GM23338 (cell line): ENCODE measurements at regions not wholly inside any gene's neighbourhood (a gene's known extent, or its start where the extent isn't known, plus 50 kb on each side); places are given as distances from the start of the nearest gene placed in this dataset.

Experiments used
- ATAC-seq: fragments of 200-7000 bp; cut with Tn5 transposase; 3 replicates; pipeline ENCODE4 v1.9.1; 2020
- DNase-seq: peaks from one replicate; pipeline ENCODE4 v3.0.0-alpha.2; 2015; ENCODE audit warnings: low spot score
- H2AFZ ChIP-seq: fragments of 200-600 bp; sonication (generic); 2 replicates; pipeline ENCODE4 v1.8.0; 2016; ENCODE audit warnings: antibody characterized with exemption, mild to moderate bottlenecking, moderate library complexity
- H3F3A ChIP-seq: fragments of 200-600 bp; sonication (generic); replicated peaks from 2 replicates; pipeline ENCODE4 v1.8.0; 2017; ENCODE audit warnings: antibody characterized with exemption, mixed run types, low read depth
- H3K27ac ChIP-seq: fragments of 200-600 bp; sonication (generic); 2 replicates; pipeline ENCODE4 v1.6.1; 2016; ENCODE audit warnings: low read depth
- H3K27me3 ChIP-seq: fragments of 200-600 bp; sonication (generic); 2 replicates; pipeline ENCODE4 v1.8.0; 2016; ENCODE audit warnings: mild to moderate bottlenecking, mixed run types, moderate library complexity; ENCODE audit not compliant: insufficient read depth
- H3K36me3 ChIP-seq: fragments of 200-600 bp; sonication (generic); 2 replicates; pipeline ENCODE4 v1.8.0; 2016; ENCODE audit warnings: mild to moderate bottlenecking; ENCODE audit not compliant: insufficient read depth
- H3K4me1 ChIP-seq: fragments of 200-600 bp; sonication (generic); 2 replicates; pipeline ENCODE4 v1.8.0; 2016; ENCODE audit warnings: mild to moderate bottlenecking, moderate library complexity; ENCODE audit not compliant: insufficient read depth
- H3K4me2 ChIP-seq: fragments of 200-600 bp; sonication (generic); 2 replicates; pipeline ENCODE4 v1.7.1; 2017; ENCODE audit warnings: mixed run types
- H3K4me3 ChIP-seq: fragments of 200-600 bp; sonication (generic); 2 replicates; pipeline ENCODE4 v1.6.1; 2016; ENCODE audit warnings: mixed run types
- H3K79me2 ChIP-seq: fragments of 200-600 bp; sonication (generic); replicated peaks from 2 replicates; pipeline ENCODE4 v1.8.0; 2017; ENCODE audit warnings: mild to moderate bottlenecking; ENCODE audit not compliant: insufficient read depth
- H3K9me2 ChIP-seq: fragments of 200-600 bp; sonication (generic); 2 replicates; pipeline ENCODE4 v1.8.0; 2017; ENCODE audit not compliant: insufficient read depth
- H4K20me1 ChIP-seq: fragments of 200-600 bp; sonication (generic); replicated peaks from 2 replicates; pipeline ENCODE4 v1.8.0; 2017; ENCODE audit warnings: mild to moderate bottlenecking; ENCODE audit not compliant: insufficient read depth
- H3K27ac Mint-ChIP-seq: 2 replicates; pipeline ENCODE4 v1.8.0; 2020; ENCODE audit warnings: inconsistent platforms, mild to moderate bottlenecking, moderate library complexity, mixed read lengths
- H3K27me3 Mint-ChIP-seq: 3 replicates; pipeline ENCODE4 v1.8.0; 2022; ENCODE audit warnings: low read depth, mild to moderate bottlenecking, moderate library complexity, mixed read lengths, inconsistent platforms; ENCODE audit not compliant: insufficient read depth, poor library complexity
- H3K36me3 Mint-ChIP-seq: 3 replicates; pipeline ENCODE4 v1.8.0; 2021; ENCODE audit warnings: low read depth, mild to moderate bottlenecking, inconsistent platforms, moderate library complexity, mixed read lengths
- H3K4me1 Mint-ChIP-seq: 3 replicates; pipeline ENCODE4 v1.8.0; 2020; ENCODE audit warnings: mild to moderate bottlenecking, inconsistent platforms, mixed read lengths
- H3K4me3 Mint-ChIP-seq: 3 replicates; pipeline ENCODE4 v1.8.0; 2021; ENCODE audit warnings: moderate library complexity, mild to moderate bottlenecking, inconsistent platforms, mixed read lengths
- H3K9me3 Mint-ChIP-seq: 3 replicates; pipeline ENCODE4 v1.8.0; 2020; ENCODE audit warnings: moderate library complexity, mild to moderate bottlenecking, inconsistent platforms, mixed read lengths
- CREB1 ChIP-seq: fragments of 250-450 bp; sonication (Bioruptor Pico); IDR thresholded peaks from 2 replicates; pipeline ENCODE4 v1.5.0; 2020; ENCODE audit warnings: low read depth, mild to moderate bottlenecking, moderate library complexity
- CTCF ChIP-seq, 2 experiments: fragments of 200-600 bp in 1 of 2; sonication (generic) in 1 of 2; conservative IDR thresholded peaks; 2 replicates each; pipeline versions ENCODE4 v1.5.1 to v1.6.1; 2016 to 2017; ENCODE audit warnings: antibody characterized with exemption in 2 of 2, low read depth in 2 of 2, mild to moderate bottlenecking in 2 of 2, moderate library complexity in 1 of 2
- EZH2phosphoT487 ChIP-seq: fragments of 200-600 bp; sonication (generic); IDR thresholded peaks from one replicate; pipeline ENCODE4 v1.8.1; 2018; ENCODE audit warnings: antibody characterized with exemption; ENCODE audit not compliant: unreplicated experiment
- NANOG ChIP-seq: IDR thresholded peaks from 2 replicates; pipeline ENCODE4 v1.6.1; 2016; ENCODE audit warnings: antibody characterized with exemption, borderline replicate concordance
- POLR2AphosphoS5 ChIP-seq: IDR thresholded peaks from 2 replicates; pipeline ENCODE4 v1.6.1; 2016; ENCODE audit warnings: antibody characterized with exemption, low read depth
- REST ChIP-seq: IDR thresholded peaks from one replicate; pipeline ENCODE4 v1.6.1; 2018; ENCODE audit warnings: antibody characterized with exemption; ENCODE audit not compliant: unreplicated experiment
- ZNF114 ChIP-seq: fragments of 250-450 bp; sonication (Bioruptor Pico); IDR thresholded peaks from 2 replicates; pipeline ENCODE4 v1.5.0; 2020; ENCODE audit warnings: mild to moderate bottlenecking, moderate library complexity
- ZNF331 ChIP-seq: fragments of 250-450 bp; sonication (Bioruptor Pico); IDR thresholded peaks from 2 replicates; pipeline ENCODE4 v1.5.0; 2020; ENCODE audit warnings: low read depth, mild to moderate bottlenecking, moderate library complexity

- no peak for TF ChIP-seq EZH2phosphoT487
- no peak for TF ChIP-seq REST
- no peak for TF ChIP-seq CTCF (conservative IDR thresholded peaks at IDR 0.05; ENCODE audit: low read depth in 2 of 2)
- TF ChIP-seq CREB1: no peak
- TF ChIP-seq POLR2AphosphoS5: no peak
These were observed 488.2 kb upstream of the SPHKAP start (continued) for GRCh38 chr2:228669690-228670089.

- Histone ChIP-seq H3F3A (no peaks in the 10 kb centered on the region), H3K4me1 (no peaks in the 10 kb centered on the region), H3K27ac (no peak overlapping the region), H4K20me1 (no peaks in the 10 kb centered on the region), H3K4me2 (no peak overlapping the region), H2AFZ (no peak overlapping the region), H3K9me2 (no peaks in the 10 kb centered on the region), H3K36me3 (no peaks in the 10 kb centered on the region), H3K27me3 (no peaks in the 10 kb centered on the region), H3K4me3 (no peak overlapping the region), H3K79me2 (no peaks in the 10 kb centered on the region)
- ATAC-seq (no peak), DNase-seq (no peak)
- Mint-ChIP-seq H3K36me3 (no peaks in the 10 kb centered on the region), H3K4me3 (no peak overlapping the region), H3K27me3 (peaks cover 4% of the 10 kb centered on the region), H3K9me3 (no peaks in the 10 kb centered on the region), H3K27ac (no peak overlapping the region), H3K4me1 (peaks cover 8% of the 10 kb centered on the region; the same call in 2 of the 3 replicates)
- no peak for TF ChIP-seq ZNF331 (CRISPR knock-in tag)
- TF ChIP-seq NANOG: no peak
- TF ChIP-seq ZNF114 (CRISPR knock-in tag): no peak
- no peak for TF ChIP-seq CTCF (conservative IDR thresholded peaks at IDR 0.05; ENCODE audit: low read depth in 2 of 2)
- TF ChIP-seq POLR2AphosphoS5: no peak
These were observed 483.7 kb upstream of the SPHKAP start for GRCh38 chr2:228665232-228665631.
